GM21515 (cell line): ENCODE measurements at regions not wholly inside any gene's neighbourhood (a gene's known extent, or its start where the extent isn't known, plus 50 kb on each side); places are given as distances from the start of the nearest gene placed in this dataset.

Experiments
- ATAC-seq: cut with Tn5 transposase; IDR thresholded peaks from one replicate; pipeline ENCODE4 v1.9.1; 2021; ENCODE audit not compliant: unreplicated experiment

DNA sequence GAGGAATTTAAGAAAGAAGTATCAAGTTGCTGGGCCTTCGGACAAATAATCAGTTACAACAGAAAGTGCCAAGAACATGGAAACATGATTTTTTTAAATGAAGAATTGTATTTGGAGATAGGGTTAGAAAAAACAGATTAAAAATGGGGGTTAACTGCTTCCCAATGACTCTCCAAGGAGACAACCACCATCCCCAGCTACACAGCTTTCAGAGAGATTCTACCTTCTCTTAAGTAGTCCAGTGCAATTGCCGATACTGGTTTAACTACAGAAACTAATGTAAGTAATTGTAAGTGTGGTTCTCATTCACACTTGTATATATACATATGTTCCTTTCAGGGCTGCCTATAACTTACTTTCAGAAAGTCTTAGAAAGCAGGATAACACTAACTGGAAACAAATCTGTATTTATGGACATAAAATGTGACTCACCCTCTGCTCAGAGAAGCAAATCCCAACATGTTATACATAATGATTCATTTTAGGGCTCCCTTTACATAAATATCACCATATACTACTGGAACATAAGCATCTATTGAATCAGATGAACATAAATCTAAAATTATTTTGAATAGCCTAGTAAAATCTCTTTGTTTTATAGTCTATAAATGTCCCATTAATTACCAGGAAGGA lies 248.9 kb upstream of the UGT8 start:
- no peak for ATAC-seq

DNA sequence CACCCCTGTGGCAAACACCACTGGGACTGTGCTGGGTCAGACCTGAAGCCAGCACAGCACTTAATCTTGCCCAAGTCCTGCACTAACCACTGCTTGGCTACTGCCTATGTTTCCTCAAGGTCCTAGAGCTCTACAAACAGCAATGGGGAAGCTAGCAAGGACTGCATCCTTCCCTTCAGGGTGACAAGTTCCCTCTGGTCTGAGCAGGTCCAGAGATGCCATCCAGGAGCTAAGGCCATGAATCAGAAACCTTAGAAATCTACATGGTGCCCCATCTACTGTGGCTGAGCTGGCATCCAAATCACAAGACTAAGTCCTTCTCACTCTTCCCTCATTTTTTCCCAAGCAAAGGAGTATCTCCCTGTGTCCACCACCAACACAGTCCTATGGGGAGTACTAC lies 239.7 kb upstream of the UGT8 start:
- ATAC-seq = no peak

DNA sequence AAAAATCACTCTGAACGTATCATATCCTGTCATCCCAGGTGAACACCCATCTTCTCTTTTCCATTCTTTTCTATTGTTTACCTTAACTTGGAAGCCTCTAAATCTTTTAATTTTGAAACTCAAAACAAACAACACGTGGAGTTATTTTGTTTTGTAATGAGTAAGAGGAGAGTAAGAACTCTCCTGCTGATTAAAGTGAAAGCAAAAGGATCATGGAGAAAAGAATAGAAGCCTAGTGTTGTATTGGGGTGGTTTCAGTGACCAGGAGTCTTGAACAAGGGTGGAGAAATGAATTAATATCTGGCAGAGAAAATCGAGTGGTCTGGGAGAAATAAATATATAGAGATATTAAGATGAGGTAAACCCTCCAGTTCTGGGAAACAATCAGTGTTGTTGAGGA lies 237.4 kb upstream of the UGT8 start:
- no peak for ATAC-seq

DNA sequence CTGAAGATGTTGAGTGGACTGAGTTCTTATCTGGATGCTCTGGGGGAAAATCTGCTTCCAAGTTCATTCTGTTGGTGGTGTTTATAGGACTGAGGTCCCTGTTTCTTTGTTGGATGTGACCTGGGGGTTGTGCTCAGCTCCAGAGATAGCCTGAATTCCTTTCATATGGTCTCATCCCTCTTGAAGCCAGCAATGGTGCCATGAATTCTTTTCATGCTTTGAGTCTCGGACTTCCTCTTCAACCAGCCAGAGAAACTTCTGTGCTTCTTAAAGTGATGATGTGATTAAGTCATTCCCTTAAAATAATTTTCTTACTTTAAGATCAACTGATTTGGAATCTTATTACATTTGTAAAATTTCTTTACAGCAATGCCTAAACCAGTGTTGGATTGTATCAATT lies 233.8 kb upstream of the UGT8 start:
- no peak for ATAC-seq

DNA sequence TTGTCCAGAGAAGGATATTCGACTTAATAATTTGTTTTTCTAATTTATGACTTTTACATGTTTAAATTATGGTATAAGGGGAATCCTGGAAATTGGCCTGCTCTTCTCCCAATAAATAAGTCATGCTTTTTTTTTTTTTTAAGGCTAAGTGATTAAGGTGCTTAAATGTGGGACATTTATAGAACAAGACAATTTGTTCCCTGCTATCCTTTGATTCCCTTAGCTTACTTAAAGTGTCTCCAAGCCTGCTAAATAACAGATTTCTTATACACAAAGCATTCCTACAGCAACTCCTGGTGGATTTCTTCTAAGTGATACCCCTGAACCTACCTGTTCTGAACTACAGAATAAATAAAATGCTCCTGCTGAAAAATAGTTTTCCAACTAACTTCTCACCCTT lies 233.0 kb upstream of the UGT8 start:
- ATAC-seq = no peak

DNA sequence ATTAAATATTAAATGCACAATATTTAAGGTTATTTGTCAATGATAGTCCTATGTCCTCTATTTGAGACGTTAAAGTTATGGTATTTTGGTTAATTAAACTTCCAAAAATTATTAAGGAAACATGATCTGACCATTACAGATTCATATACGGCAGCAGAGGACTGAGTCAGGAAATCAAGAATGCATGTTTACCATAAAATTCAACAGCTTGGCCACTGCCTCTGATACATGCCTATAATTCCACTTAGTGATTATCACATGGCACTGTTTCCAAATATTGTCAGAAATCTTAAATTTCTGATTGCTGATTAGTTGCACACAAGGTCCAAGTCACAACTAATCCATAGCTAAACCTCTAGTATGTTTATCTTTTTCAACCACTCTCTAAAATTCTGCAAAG lies 232.2 kb upstream of the UGT8 start:
- no peak for ATAC-seq

DNA sequence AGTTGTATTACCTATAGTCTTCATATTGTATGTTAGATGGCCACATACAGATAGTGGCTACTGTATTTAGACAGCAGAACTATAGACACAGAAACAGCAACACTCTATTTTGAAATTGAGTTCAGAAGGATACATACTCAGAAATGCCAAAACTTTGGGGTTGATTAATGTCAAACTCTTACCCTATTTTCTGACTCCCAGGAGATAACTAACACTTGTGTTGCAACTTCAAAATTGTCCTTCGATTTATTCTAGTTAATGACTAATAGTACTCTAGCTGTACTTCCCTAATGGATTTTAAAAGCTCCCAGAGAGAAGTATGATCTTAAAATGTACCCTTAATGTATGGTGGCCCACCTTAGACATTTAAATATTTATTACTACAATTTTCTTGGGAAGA lies 229.9 kb upstream of the UGT8 start:
- ATAC-seq = no peak

DNA sequence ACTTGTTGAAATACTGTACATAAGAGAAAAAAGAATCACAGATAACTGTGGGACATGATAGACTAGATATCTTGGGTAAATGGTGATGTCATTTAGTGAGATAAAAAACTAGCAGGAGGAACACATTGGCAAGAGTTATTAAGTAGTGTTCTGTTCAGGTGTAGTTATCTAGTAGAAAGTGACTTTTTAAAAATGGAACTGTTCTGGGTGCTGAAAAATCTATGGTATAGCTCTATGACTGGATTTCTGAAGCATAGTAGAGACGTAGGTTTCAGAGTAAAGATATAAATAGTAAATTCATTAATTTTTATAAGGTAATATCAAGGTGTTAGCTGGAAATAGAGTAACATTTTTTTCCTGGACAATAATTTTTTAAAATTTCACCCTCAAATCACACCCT lies 225.1 kb upstream of the UGT8 start:
- ATAC-seq = no peak

DNA sequence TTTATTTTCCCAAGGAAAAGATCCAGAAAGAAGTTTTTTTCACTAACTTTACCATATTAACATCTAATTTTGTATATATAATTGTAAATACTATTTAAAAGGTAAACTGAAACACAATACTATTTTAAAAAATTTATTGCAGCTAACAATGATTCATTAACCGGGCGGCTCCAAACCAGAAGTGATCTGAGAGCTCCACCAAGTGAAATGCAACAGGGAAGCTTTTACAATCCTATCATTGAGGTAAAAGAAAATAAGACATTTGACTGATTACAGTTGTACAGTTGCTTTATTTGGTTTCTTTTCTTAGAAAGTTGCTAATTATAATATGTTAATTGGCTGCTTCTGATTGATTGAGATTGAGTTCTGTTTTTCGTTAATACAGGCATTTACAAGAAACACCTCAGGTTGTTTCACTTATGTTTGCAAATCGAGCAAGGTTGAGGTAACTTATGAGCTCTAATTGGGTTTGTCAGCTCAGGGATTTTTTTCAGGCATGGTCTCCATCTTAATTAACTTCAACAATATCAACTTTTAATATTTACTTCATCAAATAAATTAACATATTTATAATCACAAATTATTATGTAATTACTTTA lies 220.2 kb upstream of the UGT8 start:
- no peak for ATAC-seq

DNA sequence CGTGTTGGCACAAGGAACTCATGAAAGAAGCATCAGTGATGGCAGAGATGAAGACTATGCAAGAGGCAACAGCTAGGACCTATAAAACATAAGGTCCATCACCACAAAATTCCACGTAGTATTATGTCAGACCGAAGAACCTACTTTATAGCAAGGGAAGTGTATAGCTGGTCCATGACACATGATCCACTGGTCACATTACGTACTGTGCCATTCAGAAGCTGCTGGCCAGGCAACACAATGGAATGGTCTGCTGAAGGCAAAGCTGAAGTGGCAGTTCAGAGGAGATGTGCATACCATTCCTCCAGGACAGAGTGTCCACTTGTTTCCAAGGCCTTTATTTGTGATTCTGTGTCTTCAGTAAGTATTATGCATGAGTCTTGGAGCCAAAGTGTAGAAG lies 215.5 kb upstream of the UGT8 start:
- no peak for ATAC-seq

DNA sequence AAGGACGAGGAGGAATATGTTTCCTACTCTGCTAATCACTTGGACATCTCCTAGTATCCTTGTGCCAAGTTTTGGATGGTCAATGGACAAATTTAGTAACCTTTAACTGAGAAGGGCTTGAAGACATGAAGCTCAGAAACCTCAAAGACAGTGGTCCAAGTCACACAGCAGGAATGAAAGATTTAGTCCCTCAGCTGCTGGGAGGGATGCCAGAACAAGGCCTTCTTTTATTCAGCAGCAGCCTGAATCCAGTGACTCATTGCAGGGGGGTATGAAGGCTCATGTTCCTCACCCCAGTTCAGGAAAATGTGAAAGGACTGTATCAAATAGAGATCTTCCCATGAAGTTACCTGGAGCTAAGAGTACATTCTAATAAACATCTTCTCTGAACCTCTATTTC lies 214.9 kb upstream of the UGT8 start:
- ATAC-seq = no peak

DNA sequence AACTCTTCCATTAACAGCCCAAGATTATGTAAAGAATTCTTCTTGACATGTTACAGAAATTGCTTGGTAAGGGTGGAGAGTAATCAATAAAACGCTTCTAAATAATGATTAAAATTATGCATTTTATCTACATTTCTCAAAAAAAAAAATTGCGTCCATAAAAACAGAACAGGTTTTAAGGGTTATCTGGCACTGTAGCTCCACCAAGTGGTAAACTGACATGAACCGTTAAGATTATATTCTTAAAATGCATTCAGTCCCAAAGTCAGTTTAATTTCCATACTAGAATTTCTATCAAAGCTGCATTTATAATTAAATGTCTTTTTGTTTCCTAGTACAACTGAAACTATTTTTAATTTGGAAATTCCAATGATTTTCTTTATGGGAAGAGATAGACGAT lies 214.0 kb upstream of the UGT8 start:
- ATAC-seq = no peak

DNA sequence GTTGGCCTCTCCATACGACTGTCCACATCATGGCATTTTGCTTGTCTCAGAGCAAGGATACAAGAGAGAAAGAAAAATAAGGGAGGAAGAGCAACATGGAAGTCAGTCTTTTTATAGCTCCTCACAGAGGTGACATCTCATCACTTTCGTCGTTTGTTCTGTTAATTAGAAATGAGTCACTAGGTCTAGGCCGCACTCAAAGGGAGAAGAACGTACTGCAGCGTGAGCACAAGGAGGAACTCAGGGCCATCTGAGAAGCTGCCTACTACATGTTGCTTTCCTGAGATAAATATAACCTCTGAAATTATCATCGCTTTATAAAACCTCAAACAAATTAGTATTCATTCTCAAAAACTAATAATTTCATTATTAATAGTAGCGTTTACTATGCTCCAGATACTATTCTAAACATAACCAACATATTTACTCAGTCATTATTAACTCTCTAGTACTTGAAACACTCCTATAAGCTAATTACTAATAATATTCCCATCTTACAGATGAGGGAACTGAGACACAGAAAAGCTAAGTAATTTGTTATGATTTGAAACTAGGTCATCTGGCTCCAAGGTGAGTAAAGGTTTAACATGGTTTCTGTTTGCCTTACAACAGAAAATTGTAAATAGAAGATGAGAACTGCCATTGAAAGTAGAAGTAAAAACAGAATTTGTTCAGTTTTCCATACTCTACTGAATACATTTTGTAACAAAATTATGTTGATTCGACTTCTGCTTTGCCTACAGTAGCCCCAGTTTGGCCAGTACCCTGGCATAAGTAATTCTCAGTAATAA lies 213.2 kb upstream of the UGT8 start:
- peak; percentile 52 for ATAC-seq

DNA sequence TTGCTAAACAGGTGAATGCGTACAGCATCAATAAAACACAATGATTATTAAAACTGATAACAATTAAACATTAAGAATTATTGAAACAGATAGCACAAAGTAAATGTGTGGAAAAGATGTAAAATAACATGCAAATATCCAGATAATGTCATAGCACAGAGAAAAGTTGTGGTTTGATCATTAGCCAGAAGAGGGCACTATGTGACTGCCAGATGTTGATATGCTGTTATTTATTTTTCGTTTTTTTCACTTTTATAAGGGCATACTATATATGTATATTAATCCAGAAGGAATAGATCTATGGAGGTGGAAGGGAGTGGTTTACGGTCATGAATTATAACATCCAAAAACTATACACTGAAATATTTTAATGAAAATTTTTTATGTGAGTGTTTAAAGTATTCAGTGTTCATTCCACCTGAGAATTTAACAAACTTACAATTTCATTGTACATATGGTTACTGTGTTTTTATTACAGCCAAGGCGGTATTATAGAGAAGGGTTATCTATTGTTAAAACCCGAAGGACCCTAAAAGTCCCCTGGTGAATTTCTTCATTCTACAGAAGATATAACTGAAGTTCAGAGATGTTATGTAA lies 211.9 kb upstream of the UGT8 start:
- no peak for ATAC-seq

DNA sequence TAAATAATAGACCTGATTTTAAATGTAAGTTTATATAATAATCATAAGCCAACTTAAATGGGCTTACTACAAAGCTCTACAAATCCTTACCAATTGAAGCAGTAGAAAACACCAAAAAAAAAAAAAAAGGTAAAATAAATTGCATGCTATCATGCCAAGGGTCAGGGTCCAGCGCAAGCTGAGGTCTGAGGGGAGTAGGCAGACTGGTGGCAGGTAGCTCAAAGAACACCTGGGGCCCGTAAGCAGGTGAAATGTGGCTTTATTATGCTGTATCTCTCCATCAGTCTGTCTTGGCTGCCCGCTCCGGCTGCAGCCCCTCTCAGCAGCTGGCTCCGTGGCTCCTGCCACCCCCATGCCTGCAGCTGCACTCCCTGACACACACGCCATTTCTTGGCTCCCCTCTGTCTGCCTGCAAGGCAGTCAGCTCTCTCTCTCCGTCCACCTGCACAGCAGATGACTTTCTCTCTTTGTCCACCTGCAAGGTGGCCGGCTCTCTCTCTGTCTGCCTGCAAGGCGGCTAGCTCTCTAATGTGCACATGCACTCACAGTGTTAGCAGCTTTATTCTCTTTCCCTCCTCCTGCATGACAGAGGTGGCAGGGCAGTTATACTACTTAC lies 209.4 kb upstream of the UGT8 start:
- ATAC-seq = no peak

DNA sequence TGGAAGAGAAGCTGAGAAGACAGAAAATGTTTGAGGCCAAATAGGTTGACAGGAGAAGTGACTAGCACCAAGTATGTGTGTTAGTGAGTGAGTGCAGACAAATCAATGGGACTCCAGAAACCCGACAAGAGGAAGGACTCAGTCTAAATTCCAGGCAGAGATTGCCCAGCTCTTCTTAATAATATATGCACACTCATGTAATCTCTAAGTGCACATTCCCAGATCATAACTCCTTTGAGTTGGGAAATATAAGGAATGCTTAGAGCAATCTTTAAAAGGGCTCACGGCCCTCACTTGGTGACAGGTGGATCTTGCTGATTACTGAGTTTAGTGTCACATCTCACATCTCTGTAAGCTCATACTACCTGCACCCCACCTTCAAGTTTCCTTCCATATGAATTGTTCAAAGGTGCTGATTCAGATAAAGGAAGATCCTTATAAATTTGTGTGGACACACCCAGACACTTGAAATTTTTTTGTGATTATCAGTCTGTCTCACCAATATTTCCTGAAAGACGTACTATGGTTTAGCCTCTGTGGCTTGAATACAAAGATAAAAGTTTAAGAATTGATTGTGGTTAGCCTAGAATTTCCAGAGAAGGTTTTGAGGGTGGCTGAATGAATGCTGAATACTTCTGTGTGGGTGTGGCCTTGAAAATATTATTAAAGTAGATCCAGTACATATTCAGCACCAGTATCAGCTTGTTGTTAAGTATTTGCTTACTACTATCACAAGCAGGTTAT lies 205.1 kb upstream of the UGT8 start:
- no peak for ATAC-seq

DNA sequence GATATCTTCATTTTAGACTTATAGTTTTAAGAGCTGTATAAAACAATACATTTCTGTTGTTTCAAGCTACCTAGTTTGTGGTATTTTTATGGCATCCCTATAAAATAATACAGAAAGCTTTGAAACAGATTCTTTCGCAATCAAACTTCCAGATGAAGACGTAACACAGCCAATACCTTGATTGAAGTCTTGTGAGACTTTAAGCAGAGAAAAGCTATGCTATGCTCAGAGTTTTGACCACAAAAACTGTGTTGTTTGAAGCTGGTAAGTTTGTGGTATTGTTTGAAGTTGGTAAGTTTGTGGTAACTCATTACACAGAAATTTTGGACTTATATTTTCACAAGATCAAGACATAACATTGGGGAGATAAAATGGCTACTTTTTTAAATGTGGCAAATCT lies 201.8 kb upstream of the UGT8 start:
- ATAC-seq = no peak

DNA sequence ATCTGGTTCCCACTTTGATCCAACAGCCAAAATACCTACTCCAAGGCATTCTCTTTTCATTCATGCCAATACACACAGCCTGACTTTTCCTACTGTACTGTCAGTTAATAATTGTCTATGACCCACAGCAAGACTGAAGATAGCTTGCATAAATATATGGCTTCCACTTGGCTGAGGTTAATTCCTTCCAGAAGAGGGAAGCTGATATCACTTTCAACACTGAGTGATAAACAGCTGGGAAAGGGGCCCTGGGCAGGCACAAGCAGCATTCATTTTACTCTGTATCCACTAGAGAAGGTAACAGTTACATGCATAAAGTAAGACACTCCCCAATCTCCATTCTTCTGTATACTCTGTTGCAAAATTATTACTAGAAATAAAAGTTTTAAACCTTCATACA lies 200.2 kb upstream of the UGT8 start:
- no peak for ATAC-seq

DNA sequence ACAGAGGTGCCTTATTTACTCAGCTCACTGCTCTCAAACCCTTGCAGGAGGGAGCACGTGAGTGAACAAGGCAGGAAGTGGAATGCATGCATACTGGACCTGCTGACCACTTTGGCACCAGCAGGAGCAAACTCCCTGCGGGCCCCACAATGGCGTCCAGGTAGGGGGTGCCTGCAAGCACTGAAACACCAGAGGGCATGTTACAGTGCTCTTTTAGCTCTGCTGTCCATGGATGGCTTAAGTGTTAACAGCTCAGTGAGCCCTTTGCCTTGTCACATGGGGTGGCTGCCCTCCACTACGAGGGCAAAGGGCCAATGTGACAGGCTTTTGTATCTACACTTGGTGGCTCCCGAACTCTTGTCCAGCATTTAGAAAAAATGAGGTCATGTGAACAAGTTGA lies 199.5 kb upstream of the UGT8 start:
- ATAC-seq = no peak

DNA sequence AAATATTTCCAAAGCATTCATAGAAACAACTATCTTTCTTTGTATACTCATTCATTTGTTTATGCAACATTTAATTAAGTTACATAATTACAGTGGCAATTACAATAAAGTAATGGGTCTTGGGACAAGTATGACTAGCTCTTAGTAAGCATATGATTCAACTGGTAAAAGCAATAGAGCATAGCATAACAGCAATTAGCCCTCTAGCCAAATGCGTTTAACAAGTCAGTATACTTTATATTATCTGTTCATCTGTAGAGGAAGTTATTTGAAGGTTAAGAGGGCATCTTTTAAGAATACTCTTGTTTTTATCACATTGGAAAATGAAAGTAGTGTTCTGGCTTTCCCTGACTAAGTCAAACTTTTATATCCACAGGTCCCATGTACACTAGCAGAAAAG lies 198.1 kb upstream of the UGT8 start:
- ATAC-seq = no peak

DNA sequence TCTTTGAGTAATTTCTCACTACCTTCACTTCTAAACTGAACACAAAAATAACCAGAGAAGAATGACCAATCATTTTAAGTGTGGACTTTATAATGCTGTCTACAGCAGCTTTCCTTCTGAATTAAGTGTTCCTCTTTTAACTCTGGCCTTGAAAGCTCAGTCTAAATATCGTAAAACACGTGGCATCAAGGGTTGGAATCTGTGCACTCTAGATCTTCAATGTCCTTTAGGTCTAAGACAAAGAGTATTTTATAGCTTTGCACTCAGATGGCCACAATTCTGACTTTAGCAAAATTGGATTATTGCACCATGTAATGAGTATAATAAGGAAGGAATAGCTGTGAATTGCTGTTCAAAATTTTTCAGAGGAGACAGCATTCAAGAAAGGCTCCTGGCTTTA lies 197.1 kb upstream of the UGT8 start:
- no peak for ATAC-seq
